Stimulated activated CD4-positive, alpha-beta T cell treated with anti-CD3 and anti-CD28 coated beads, Interleukin-15, amount 100 ng/mL, for 24 hours (primary cell): ENCODE measurements at regions not wholly inside any gene's neighbourhood (a gene's known extent, or its start where the extent isn't known, plus 50 kb on each side); places are given as distances from the start of the nearest gene placed in this dataset.
"Not testable (repeated sequence)": the region's sequence is repeated elsewhere in the genome, so short reads cannot be mapped to it uniquely, and the experiment has no call there.

ENCODE experiments used
- DNase-seq: peaks from one replicate; pipeline ENCODE4 v3.0.0-alpha.2; 2020

- not testable (repeated sequence) for DNase-seq
Observed at GRCh38 chr12:60801166-60801565, 1205.3 kb downstream of the SLC16A7 start.

GRCh38 chr12:60803147-60803546, 1207.3 kb downstream of the SLC16A7 start:
- DNase-seq = no peak

GRCh38 chr12:60805364-60805763, 1209.5 kb downstream of the SLC16A7 start:
- DNase-seq = no peak

GRCh38 chr12:60819794-60820193, 1224.0 kb downstream of the SLC16A7 start:
- DNase-seq = no peak

GRCh38 chr12:60822580-60822979, 1226.8 kb downstream of the SLC16A7 start:
- DNase-seq = no peak

- DNase-seq = no peak
Observed at GRCh38 chr12:60830381-60830780, 1234.6 kb downstream of the SLC16A7 start.

- DNase-seq = no peak
Observed at GRCh38 chr12:60832290-60832689, 1236.5 kb downstream of the SLC16A7 start.

GRCh38 chr12:60834372-60834771, 1238.5 kb downstream of the SLC16A7 start:
- no peak for DNase-seq

- no peak for DNase-seq
Observed at GRCh38 chr12:60834806-60835205, 1239.0 kb downstream of the SLC16A7 start.

- DNase-seq = no peak
Observed at GRCh38 chr12:60836651-60837050, 1240.8 kb downstream of the SLC16A7 start.

GRCh38 chr12:60842181-60842580, 1246.4 kb downstream of the SLC16A7 start:
- no peak for DNase-seq

- DNase-seq = no peak
Observed at GRCh38 chr12:60844101-60844500, 1248.3 kb downstream of the SLC16A7 start.

GRCh38 chr12:60844875-60845274, 1249.0 kb downstream of the SLC16A7 start:
- DNase-seq = no peak

- DNase-seq = no peak
Observed at GRCh38 chr12:60845696-60846095, 1249.9 kb downstream of the SLC16A7 start.

- no peak for DNase-seq
Observed at GRCh38 chr12:60847281-60847680, 1251.5 kb downstream of the SLC16A7 start.

- DNase-seq = no peak
Observed at GRCh38 chr12:60849723-60850122, 1253.9 kb downstream of the SLC16A7 start.

GRCh38 chr12:60853407-60853806, 1257.6 kb downstream of the SLC16A7 start:
- DNase-seq = no peak

GRCh38 chr12:60863421-60863820, 1267.6 kb downstream of the SLC16A7 start:
- no peak for DNase-seq

- no peak for DNase-seq
Observed at GRCh38 chr12:60872219-60872618, 1276.4 kb downstream of the SLC16A7 start.

GRCh38 chr12:60872850-60873713, 1277.3 kb downstream of the SLC16A7 start:
- DNase-seq = no peak

- no peak for DNase-seq
Observed at GRCh38 chr12:60874091-60874490, 1278.3 kb downstream of the SLC16A7 start.

- DNase-seq = no peak
Observed at GRCh38 chr12:60920841-60921495, 1325.1 kb downstream of the SLC16A7 start.

- no peak for DNase-seq
Observed at GRCh38 chr12:60921541-60921940, 1325.7 kb downstream of the SLC16A7 start.

GRCh38 chr12:60926256-60926655, 1330.4 kb downstream of the SLC16A7 start:
- DNase-seq = no peak
